Head of caudate nucleus (tissue), 42 donors: ENCODE measurements at regions not wholly inside any gene's neighbourhood (a gene's known extent, or its start where the extent isn't known, plus 50 kb on each side); places are given as distances from the start of the nearest gene placed in this dataset.
A peak's percentile ranks its signal among the peaks of the same experiment; 100 is the strongest.

Experiments
- DNase-seq, 42 donors: peaks; one replicate each; pipeline versions ENCODE4 v3.0.0 to v3.0.0-alpha.2; 2020 to 2021; ENCODE audit warnings: mixed read lengths in 7 of 42
- intact Hi-C: fragments of 100-400 bp; cut with DNase I; formaldehyde crosslinking; loops from one replicate; pipeline ENCODE4 v1.15.0; 2022

DNA sequence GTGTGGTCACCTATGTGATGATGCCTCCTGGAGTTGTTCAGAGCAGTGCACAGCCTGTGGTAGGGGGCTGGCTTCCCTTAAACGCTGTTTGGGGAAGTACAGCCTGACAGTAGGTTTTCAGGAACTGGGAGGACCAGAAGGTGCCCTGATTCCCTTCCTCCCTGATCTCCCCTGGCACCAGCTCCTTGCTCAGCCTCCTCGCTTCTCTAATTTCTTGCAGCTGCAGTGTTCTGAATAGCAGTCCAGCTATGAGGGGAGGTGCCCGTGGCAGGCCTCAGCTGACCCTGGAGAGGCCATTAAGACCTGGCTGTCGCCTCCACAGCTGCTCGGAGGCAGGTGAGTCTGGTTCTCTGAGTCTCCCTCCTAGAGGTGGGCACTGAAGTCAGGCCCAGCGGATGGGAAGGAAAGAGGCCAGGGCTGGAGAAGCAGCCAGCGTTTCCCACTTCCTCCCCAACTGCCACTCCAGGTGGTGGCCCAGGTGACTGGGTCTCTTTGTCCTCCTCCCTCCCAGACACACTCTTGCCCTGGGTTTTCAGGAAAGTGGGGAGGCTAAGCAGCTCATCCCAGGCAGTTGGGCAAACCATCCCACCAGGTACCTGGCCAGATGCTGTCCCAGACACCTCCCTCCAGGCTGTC is 52.0 kb upstream of the RPL11 start:
- no peak for DNase-seq
- intact Hi-C loops: loop anchor here (5.0 kb wide), 1 partner anchor 142 kb away; no protein-coding TSS in a partner anchor

DNA sequence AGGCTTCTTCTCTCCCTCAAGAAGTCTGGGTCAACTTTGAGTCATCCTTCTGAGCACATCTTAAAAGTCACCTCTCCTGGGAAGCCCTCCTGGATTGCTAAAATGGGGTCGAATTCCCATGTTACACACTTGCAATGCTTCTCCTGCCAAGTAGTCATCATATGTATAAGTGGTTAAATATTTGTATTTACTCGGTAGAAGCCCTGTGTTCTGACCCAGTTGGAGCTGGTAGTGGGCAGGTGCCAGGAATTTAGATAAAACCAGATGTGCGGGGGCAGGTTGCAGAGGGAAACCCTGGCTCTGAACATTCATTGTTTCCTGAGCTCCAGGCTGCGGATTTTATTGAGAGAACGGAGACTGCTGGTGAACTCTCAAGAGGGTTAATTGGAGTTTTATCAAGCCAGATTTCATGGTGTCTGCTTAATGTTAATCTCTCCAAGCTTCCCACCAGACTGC is 52.8 kb upstream of the RPL11 start:
- DNase-seq: no peak
- intact Hi-C loops: loop anchor here (5.0 kb wide), 1 partner anchor 142 kb away; no protein-coding TSS in a partner anchor

DNA sequence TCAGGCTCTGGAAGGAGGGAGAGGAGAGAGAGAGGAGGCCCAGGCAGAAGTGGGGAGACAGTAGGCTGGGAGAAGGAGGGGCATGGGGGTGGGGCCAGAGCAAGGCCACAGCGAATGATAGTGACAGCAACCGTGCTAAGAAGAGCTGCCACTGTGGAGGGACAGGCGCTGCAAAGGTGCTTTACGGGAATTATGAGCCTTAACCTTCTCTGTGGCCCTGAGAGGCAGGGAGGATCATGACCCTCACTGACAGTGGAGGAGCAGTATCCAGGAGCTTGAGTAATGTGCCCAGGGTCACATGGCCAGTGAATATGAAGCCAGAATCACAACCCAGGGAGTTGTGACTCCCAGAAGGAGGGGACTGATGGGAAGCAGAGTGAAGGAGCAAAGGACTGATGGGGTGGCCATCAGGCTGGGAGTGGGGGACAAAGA is 53.4 kb upstream of the RPL11 start:
- intact Hi-C loops: loop anchor here (5.0 kb wide), 1 partner anchor 141 kb away; no protein-coding TSS in a partner anchor
- DNase-seq: no peak

DNA sequence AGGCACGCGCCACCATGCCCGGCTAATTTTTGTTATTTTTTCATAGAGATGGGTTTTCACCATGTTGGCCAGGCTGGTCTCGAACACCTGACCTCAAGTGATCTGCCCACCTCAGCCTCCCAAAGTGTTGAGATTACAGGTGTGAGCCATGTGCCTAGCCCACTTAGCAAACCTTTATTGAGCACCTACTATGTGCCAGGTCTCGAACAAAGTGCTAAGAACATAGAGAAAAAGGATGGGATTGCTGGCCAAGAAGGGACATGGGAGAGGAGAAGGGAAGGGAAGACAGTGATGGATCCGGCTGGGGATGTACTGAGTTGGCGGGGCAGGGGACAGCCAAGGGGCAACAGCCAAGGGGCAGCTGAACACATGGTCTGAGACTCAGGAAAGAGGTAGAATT is 55.6 kb upstream of the RPL11 start:
- no peak for DNase-seq
- intact Hi-C loops: loop anchor here (2.0 to 5.0 kb wide), 2 partner anchors 91 to 139 kb away; no protein-coding TSS in a partner anchor

DNA sequence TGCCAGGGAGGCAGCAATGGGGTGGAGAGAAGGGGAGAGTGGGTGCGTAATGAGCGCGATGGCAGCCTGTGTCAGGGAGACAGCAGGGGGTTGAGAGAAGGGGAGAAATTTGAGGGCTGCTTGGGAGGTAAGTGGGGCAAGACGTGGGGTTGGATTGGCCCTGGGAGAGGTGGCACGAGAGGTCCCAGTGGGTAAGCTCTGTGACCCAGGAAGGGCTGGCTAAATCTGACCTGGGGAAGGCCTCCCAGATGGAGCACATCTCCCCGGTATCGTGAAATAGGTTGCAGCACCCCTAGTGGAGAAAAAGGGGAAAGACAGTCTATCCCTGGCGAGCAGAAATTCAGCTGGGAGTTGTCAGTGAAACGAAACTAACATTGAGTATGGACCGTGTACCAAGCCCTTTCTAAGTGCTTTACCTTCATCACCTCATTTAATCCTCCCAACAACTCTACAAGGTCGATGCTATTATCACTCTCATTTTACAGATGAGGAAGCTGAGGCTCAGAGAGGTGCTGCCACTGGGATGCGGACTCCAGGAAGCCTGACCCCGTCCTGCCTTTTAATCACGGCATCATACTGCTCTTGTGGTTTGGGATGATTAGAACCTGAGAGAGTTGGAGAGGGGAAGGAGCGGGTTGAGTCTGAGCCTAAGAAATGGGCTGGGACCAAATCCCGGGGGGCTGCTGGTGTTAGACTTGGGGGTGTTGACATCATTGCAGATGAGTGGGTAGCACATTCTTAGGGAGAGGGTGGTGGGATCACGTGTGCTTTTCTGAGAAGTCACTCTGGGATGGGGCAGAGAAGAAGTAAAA is 56.6 kb upstream of the RPL11 start:
- peak in 39 of 42 donors; percentile 18 to 87 (median 58) for DNase-seq
- intact Hi-C loops: loop anchor here (5.0 kb wide), 1 partner anchor 138 kb away; no protein-coding TSS in a partner anchor

DNA sequence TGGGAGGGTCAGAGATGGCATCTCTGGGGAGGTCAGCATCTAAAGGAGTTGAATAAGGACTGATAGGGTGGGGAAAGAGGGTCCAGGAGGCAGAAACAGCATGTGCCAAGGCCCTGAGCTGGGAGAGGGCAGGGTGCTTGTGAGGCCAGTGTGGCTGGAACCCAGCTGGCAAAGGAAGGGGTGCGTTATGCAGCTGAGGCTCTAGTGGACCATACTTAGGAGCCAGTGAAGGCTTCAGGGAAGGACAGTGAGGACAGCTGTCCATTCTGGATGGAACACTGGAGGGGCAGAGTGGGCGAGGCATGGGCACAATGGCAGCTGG is 57.1 kb upstream of the RPL11 start:
- intact Hi-C loops: no loop called here
- no peak for DNase-seq

DNA sequence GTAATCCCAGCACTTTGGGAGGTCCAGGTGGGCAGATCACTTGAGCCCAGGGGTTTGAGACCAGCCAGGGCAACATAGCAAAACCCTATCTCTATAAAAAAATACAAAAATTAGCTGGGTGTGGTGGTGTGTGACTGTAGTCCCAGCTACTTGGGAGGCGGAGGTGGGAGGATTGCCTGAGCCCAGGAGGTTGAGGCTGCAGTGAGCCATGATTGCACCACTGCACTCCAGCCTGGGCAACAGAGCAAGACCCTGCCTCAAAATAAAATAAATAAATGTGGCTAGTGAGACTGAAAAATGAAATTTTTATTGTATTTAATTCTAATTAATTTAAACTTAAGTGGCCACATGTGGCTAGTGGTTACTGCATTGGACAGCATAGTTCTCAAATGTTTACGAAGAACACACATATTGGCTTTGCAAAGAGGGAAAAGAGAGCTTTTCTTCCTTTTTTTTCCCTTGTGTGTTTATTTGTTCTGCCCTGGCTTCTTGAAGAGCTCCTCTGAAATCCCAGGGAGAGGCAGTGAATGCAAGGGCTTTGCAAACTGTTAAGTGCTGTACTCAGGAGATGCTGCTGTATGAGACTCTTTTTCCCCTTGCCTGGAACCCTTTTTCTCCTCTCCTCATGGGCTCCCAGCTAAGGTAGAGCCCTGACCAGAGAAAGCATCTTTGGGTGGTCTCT is 59.0 kb upstream of the RPL11 start:
- intact Hi-C loops: no loop called here
- DNase-seq: no peak

DNA sequence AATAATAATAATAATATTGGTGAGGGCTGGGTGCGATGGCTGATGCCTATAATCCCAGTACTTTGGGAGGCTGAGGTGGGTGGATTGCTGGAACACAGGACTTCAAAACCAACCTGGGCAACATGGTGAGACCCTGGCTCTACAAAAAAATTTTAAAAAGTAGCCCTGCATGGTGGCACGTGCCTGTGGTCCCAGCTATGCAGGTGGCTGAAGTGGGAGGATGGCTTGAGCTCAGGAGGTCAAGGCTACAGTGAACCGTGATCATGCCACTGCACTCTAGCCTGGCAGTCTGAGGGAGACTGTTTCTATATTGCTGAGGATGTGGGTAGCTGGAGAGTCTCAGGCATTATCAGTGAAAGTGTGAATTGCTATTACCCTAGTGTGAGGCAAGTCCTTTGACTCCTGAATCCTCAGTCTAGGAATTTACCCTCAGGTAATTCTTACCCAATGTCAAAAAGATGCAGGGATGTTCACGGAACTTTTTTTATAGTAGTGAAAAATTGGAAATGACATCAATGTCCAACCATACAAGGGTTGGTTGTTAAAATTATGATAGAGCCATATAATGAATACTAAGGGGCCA is 61.8 kb upstream of the RPL11 start:
- DNase-seq: no peak
- intact Hi-C loops: no loop called here

DNA sequence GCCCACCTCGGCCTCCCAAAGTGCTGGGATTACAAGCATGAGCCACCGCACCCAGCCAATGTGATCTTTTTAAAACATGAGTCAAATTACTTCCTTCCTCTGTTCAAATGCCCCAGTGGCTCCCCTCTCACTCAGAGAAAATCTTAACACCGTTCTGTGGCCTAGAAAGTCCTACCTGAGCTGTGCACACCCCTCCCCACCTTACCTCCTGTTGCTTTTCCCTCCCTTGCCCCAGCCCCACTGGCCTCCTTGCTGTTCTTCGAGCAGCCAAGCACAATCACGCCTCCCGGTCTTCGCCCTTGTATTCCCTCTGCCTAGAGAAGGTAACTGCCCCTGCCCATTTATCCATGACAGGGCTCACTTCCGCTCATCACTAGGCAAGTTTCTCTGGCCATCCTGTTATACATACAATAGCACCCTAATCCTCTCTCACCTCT is 62.6 kb upstream of the RPL11 start:
- DNase-seq: no peak
- intact Hi-C loops: no loop called here

DNA sequence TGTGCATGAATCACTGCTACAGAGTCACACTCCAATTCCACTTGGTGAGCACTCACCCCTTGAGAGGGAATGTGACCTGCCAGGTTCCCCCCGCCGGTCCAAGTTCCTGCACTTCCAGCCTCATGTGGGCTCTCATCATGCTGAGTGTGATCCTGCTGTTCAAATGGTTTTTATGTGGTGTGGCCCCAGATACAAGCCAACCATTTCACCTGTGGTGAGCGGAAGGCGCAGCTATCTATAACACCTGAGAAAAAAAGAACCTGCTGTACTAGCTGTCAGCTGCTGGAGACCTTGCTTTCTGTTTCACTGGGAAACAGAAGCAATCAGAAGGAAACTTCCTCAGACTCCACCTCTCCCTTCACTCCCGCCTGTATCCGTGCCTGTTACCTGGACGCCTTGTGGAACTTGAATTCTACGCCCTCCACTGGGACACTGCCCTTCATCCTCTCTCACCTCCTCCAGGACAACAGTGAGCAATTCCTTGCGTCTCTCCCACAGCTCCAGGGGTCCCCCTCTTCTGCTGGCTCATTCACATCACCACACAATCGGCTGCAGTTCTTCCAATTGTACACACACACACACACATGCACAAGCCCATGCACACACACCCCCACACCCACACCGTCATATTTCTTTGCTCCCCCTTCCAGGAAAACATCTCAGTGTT is 64.4 kb upstream of the RPL11 start:
- no peak for DNase-seq
- intact Hi-C loops: no loop called here

DNA sequence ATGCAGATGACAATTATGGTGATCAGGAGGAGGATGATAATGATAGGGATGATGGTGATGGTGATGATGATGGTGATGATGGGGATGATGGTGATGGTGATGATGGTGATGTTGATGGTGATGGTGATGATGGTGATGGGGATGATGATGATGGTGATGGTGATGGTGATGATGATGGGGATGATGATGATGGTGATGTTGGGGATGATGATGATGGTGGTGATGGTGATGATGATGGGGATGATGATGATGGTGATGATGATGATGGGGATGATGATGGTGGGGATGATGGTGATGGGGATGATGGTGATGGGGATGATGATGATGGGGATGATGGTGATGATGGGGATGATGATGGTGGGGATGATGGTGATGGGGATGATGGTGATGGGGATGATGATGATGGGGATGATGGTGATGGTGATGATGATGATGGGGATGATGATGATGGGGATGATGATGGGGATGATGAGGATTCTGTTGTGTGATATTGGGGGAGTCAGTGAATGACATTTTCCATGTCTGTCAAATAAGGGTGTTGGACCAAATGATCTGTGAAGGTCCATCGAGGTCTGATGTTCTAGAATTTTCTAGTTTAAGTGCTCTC is 65.6 kb upstream of the RPL11 start:
- no peak for DNase-seq
- intact Hi-C loops: no loop called here

DNA sequence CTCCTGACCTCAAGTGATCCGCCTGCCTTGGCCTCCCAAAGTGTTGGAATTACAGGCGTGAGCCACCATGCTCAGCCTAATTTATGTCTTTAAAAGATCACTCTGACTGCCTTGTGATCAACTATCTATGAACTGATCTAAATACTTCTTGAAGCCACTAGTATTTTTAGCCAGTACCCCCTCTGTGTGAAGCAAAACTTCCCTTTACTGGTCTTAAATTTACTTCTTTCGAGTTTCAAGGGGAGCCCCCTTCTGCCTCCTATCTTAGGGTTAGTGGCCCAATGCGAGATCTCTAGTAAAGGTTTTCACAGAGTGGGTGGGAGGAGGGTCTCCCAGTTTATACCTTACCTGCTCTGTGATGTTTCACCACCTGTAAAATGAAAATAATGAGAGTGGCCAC is 66.1 kb upstream of the RPL11 start:
- no peak for DNase-seq
- intact Hi-C loops: no loop called here

DNA sequence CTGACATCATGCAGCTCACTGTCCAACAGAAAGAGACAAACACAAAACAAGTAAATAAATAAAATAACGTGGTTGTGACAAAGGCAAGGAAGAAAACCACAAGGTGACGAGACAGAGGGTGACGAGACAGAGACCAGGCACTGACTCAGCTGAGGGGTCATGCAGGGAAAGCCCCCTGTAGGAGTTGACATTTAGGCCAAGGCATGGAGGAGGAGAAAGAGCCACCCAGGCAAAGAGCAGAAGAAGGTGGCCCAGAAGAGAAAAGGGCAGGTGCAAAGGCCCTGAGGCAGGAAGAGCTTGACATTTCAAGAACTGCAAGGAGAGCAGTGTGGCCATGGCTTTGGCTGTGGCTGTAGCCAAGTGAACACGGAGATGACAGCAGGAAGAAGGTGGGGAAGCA is 65.1 kb upstream of the ID3 start:
- intact Hi-C loops: no loop called here
- no peak for DNase-seq

DNA sequence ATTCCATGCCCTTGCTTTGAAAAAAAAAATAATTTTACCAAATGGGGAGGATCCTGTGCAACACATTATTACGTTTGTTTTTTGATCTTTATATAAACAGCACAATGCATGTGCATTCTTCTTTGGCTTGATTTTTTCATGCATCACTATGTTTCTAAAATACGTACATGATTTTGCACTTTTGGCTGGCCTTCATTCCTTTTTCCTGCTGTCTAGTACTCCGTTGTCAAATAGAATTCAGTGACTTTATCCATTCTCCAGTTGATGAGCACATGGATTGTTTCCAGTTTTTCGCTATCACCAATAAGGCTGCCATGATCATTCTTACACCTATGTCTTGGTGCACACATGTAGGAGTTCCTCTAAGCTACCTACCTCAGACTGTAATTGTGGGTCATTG is 63.0 kb upstream of the ID3 start:
- DNase-seq: no peak
- intact Hi-C loops: no loop called here

DNA sequence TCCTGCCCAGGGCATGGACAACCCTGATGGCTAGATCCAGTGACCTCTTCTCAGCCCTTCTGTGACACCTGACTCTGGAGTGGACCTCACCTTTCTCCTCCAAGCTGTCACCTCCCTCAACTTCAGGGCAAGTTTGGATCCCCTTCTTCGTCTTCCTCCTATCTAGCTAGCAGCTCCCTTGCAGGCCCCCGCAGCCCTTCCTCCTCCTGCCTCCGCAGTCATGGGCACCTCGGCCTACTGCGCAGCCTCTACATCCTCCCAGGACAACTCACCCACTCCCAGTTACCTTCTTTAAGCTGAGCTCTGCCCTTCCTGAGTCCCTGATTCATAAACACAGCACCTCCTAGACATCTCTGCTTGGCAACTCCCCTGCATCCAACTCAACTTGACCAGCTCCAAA is 61.3 kb upstream of the ID3 start:
- intact Hi-C loops: no loop called here
- DNase-seq: no peak

DNA sequence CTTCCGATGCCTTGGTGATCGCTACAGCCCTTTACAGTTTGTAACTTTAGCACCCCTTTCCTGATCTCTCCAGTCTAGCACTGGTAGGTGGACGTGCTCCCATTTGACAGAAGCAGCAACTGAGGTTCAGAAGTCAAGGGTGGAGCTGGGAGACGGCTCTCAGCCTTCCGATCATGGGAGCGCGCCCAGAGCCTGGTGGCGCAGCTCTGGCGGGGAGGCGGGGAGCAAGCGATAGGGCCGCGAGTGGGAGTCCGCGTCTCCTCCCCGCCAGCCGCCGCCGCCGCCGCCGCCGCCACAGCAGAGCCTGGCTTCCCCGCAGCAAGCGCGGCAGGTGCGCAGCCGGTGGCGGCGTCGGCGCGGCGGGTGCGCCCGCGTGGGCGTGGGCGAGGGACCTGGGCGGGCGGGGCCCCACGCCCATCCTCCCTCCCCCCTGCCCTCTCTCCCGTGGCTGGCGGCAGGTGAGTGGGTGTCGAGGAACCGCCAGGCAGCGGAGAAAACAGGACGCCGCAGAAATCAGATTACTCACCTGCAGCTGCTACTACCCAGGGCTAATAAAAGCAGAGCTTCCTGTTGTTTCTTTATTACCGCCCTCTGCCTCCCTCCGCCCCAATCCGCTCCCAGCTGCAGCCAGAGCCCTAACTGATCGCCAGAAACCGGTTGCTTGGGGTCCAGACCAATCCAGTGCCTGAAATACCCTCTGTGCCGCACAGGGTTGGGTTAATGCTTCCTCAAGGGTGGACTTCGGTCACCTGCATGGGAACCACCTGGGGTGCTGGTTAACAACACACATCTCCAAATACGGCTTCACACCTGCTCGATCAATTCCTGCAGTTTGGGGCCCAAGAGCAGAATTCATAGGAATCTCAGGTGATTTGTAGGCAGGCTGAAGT is 60.2 kb upstream of the ID3 start:
- intact Hi-C loops: no loop called here
- peak in 27 of 42 donors; percentile 8 to 72 (median 35) for DNase-seq

DNA sequence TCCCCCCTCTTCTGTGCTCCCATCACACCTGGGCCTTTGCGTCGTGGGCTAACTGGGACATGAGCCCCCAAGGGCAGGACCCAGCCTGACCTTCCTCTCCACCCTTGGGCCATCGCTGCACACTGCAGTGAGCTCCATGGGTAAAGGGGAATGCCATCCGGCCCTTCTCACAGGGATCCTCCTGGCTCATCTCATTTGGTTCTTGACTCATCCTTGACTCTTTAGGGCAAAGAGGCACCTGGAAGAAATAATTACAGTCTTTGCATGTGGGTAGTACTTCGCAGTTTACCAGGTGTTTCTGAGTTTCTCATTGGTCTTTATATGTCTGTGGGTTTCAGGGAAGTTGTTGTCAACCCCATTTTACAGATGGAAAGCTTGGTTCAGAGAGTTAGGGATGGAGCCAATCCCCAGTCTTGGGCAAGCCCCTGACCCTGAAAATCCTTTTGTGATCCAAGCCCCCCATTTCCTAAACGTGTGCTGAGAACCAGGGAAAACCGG is 59.3 kb upstream of the ID3 start:
- DNase-seq: no peak
- intact Hi-C loops: no loop called here
